Ovary (tissue), 7 donors: ENCODE measurements at regions not wholly inside any gene's neighbourhood (a gene's known extent, or its start where the extent isn't known, plus 50 kb on each side); places are given as distances from the start of the nearest gene placed in this dataset.
"Not testable (repeated sequence)": the region's sequence is repeated elsewhere in the genome, so short reads cannot be mapped to it uniquely, and the experiment has no call there.

Experiments used
- DNase-seq, 5 donors: peaks; one replicate each; pipeline ENCODE4 v3.0.0-alpha.2; 2019 to 2020
- H3K27ac ChIP-seq, 2 donors: fragments of 200-600 bp; one replicate each; pipeline versions ENCODE4 v1.5.1 to v1.8.0; 2019 to 2022
- H3K27me3 ChIP-seq: fragments of 200-600 bp; one replicate; pipeline ENCODE4 v1.8.0; 2022
- H3K36me3 ChIP-seq: fragments of 200-600 bp; sonication (generic); one replicate; pipeline ENCODE4 v1.5.1; 2019
- H3K4me1 ChIP-seq: one replicate; pipeline ENCODE4 v1.8.1; 2013; ENCODE audit warnings: mild to moderate bottlenecking, moderate library complexity; ENCODE audit not compliant: insufficient read depth
- H3K4me3 ChIP-seq: fragments of 200-600 bp; sonication (generic); one replicate; pipeline ENCODE4 v1.5.1; 2017
- H3K9me3 ChIP-seq, 2 donors: fragments of 200-600 bp in 1 of 2; sonication (generic) in 1 of 2; one replicate each; pipeline versions ENCODE4 v1.5.1 to v1.8.1; 2013 to 2019; ENCODE audit warnings: mild to moderate bottlenecking in 1 of 2, moderate library complexity in 1 of 2
- EP300 ChIP-seq: sonication (generic); formaldehyde crosslinking; IDR thresholded peaks from one replicate; pipeline ENCODE4 v1.6.1; 2017; ENCODE audit warnings: antibody characterized with exemption
- POLR2A ChIP-seq: fragments of 450-650 bp; IDR thresholded peaks from one replicate; pipeline ENCODE4 v1.6.1; 2017; ENCODE audit warnings: antibody characterized with exemption, mild to moderate bottlenecking, moderate library complexity
- WGBS, 3 donors: extraction: QIAGEN DNeasy Blood & Tissue Kit in 1 of 3; methylation state at CpG; one replicate each; pipeline versions ENCODE4 v1.1.5 to v1.1.7; 2013 to 2017; 5-methylcytosine and 5-hydroxymethylcytosine counted together
- intact Hi-C, 4 donors: fragments of 100-400 bp; cut with DNase I; formaldehyde crosslinking; loops; one replicate each; pipeline versions ENCODE4 v1.11.0 to v1.15.1; 2022 to 2023
- TF ChIP-seq, protein P1 (sequence below), 3 donors: fragments of 450-650 bp in 2 of 3; fragments of 200-600 bp in 1 of 3; IDR thresholded peaks; one replicate each; pipeline versions ENCODE4 v1.5.1 to v1.8.0; 2016 to 2022; ENCODE audit warnings: antibody characterized with exemption in 3 of 3, mild to moderate bottlenecking in 1 of 3
- donor health status: DM: no; HTN: no; CAD: no; lungs with moderate emphysema.
- donor health status: DM: no; HTN: no; CAD: no.
- donor health status: Bipolar disorder and iron deficiency.
- donor health status: DM: no; HTN: no; CAD: no.
- donor health status: DM: yes; HTN: yes; CAD: no.

DNA sequence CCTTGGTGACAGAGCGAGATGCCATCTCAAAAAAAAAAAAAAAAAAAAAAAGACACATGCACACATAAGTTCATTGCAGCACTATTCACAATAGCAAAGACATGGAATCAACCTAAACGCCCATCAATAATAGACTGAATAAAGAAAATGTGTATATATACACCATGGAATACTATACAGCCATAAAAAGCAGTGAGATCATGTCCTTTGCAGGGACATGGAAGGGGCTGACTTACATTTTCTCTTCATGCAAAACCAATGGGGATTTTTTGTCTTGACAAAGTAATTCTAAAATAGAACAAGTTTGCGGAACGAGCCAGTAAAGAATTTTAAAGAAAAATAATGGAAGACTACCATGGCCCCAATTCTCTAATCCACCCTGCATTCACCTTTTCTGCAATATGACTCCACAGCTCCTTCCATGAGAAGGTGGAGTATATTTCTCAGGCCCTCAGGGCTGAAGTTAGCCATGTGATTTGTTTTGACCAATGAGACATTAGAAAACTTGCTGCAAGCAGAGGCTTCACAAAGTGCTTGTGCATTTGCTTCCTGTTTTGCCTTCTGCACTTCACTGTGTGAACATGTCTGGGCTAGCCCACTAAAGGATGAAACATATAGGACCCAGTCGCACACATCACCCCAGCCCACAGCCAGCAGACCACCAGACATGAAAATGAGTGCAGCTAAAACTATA lies 78.8 kb upstream of the NR5A2 start:
- TF ChIP-seq POLR2A, result no peak
- TF ChIP-seq, protein P1, sequence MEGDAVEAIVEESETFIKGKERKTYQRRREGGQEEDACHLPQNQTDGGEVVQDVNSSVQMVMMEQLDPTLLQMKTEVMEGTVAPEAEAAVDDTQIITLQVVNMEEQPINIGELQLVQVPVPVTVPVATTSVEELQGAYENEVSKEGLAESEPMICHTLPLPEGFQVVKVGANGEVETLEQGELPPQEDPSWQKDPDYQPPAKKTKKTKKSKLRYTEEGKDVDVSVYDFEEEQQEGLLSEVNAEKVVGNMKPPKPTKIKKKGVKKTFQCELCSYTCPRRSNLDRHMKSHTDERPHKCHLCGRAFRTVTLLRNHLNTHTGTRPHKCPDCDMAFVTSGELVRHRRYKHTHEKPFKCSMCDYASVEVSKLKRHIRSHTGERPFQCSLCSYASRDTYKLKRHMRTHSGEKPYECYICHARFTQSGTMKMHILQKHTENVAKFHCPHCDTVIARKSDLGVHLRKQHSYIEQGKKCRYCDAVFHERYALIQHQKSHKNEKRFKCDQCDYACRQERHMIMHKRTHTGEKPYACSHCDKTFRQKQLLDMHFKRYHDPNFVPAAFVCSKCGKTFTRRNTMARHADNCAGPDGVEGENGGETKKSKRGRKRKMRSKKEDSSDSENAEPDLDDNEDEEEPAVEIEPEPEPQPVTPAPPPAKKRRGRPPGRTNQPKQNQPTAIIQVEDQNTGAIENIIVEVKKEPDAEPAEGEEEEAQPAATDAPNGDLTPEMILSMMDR (IDR thresholded peaks at IDR 0.05), result no peak
- H3K9me3 ChIP-seq, result no peaks in the 10 kb centered on the region
- no peak for DNase-seq
- no peak overlapping the region for H3K4me3 ChIP-seq
- no peaks in the 10 kb centered on the region for H3K36me3 ChIP-seq
- WGBS, 3 donors, result 94 to 97% (median 95%) methylated on average over 5 of the region's 5 CpGs
- H3K4me1 ChIP-seq, result no peaks in the 10 kb centered on the region
- no peak overlapping the region for H3K27ac ChIP-seq
- intact Hi-C loops, result no loop called here
- no peaks in the 10 kb centered on the region for H3K27me3 ChIP-seq

DNA sequence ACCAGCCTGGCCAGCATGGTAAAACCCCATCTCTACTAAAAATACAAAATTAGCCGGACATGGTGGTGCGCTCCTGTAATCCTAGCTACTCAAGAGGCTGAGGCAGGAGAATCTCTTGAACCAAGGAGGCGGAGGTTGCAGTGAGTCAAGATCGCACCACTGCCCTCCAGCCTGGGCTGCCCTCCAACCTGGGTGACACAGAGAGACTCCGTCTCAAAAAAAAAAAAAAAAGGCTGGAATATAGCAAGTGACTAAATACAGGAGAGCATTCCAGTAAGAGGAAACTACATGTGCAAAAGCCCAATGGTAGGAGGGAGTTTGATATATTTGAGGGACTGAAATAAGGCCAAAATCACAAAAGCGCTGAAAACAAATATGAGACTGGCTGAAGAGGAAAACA lies 76.5 kb upstream of the NR5A2 start:
- WGBS, 3 donors, result 73 to 82% (median 73%) methylated on average over 6 of the region's 6 CpGs
- intact Hi-C loops, result not testable (repeated sequence)

DNA sequence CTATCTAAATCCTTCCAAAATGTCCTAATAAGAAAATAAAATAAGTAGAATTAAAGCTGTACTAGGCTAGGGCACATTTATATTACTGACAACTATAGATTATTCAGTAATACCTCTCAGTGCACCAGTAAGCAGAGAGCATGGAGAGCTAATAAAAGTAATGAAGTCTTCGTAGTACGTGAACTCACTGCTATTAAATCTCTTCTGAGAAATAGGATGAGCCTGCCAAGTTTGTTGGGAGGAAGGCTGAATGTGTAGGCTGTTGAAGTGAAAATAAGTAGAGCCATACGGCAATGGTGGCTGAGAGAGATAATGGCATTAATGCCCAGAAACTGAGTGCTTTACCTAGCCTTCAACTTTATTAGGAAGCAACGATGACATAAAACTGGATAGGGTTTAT lies 73.9 kb upstream of the NR5A2 start:
- no peak for DNase-seq
- Histone ChIP-seq H3K36me3 (no peaks in the 10 kb centered on the region), H3K9me3 (no peaks in the 10 kb centered on the region), H3K4me3 (no peak overlapping the region), H3K4me1 (no peaks in the 10 kb centered on the region), H3K27me3 (no peaks in the 10 kb centered on the region), H3K27ac (no peak overlapping the region)
- no peak for TF ChIP-seq EP300
- no peak for TF ChIP-seq POLR2A
- TF ChIP-seq, protein P1 (IDR thresholded peaks at IDR 0.05), result no peak
- 49 to 64% (median 57%) methylated on average over 4 of the region's 4 CpGs for WGBS, 3 donors
- intact Hi-C loops, result no loop called here

More for the DNA sequence above, 76.5 kb upstream of the NR5A2 start:
- H3K4me3 ChIP-seq, H3K9me3 ChIP-seq, H3K4me1 ChIP-seq, DNase-seq, H3K36me3 ChIP-seq, H3K27me3 ChIP-seq, H3K27ac ChIP-seq: not testable (repeated sequence)

DNA sequence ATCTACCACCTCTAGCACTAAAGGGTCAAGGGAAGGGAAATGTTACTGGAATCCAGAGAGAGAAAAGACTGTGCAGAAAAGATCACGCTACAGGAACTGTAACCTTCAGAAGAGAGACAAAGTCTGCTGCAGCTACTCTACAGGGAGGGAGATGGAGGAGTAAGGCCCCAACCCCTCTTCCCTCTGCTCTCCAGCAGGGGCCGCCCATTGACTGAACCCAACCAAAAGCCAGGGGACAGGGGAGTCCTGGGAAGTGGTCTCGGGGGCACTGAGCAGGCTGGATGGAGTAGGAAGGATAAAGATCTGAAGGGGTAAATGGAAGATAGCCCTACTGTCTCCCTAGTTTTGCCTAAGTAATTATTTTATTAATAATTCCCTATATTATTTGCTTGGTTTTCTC lies 72.8 kb upstream of the NR5A2 start:
- H3K9me3 ChIP-seq, result no peaks in the 10 kb centered on the region
- intact Hi-C loops, result no loop called here
- TF ChIP-seq EP300, result no peak
- no peak for TF ChIP-seq POLR2A
- TF ChIP-seq, protein P1 (IDR thresholded peaks at IDR 0.05), result no peak
- WGBS, 3 donors, result 45 to 64% (median 46%) methylated on average over 3 of the region's 3 CpGs
- H3K27me3 ChIP-seq, result no peaks in the 10 kb centered on the region
- H3K27ac ChIP-seq, result no peak overlapping the region
- no peak for DNase-seq
- no peak overlapping the region for H3K4me3 ChIP-seq
- no peaks in the 10 kb centered on the region for H3K4me1 ChIP-seq
- no peaks in the 10 kb centered on the region for H3K36me3 ChIP-seq

DNA sequence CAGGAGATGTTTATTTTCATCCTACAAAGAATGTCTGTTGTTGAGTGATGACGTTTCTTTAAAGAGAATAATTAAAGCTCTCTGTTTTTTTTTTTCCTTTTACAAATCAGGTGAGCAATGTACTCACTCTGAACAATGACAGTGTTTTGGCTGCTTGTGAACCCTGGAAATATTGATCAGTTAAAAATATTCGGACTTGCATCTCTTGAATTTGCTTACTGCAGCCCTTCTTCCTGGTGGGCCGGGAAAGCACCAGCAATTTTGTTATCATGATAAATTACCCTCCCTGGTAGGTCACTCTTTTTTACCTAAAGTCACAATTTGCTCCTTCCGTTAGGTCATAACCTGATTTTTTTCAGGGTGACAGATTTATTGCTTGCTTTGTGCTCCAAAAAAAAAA lies 72.3 kb upstream of the NR5A2 start:
- Histone ChIP-seq H3K36me3 (no peaks in the 10 kb centered on the region), H3K27ac (no peak overlapping the region), H3K4me3 (no peak overlapping the region), H3K4me1 (no peaks in the 10 kb centered on the region), H3K27me3 (no peaks in the 10 kb centered on the region), H3K9me3 (no peaks in the 10 kb centered on the region)
- WGBS, 3 donors, result 48 to 49% (median 48%) methylated on average over 4 of the region's 4 CpGs
- no peak for DNase-seq
- no peak for TF ChIP-seq EP300
- TF ChIP-seq, protein P1 (IDR thresholded peaks at IDR 0.05), result no peak
- TF ChIP-seq POLR2A, result no peak
- intact Hi-C loops, result no loop called here
